GM12878 (cell line): ENCODE measurements at regions not wholly inside any gene's neighbourhood (a gene's known extent, or its start where the extent isn't known, plus 50 kb on each side); places are given as distances from the start of the nearest gene placed in this dataset.

Source experiments
- EP300 ChIP-seq, 2 experiments: fragments of 150-350 bp in 1 of 2; IDR thresholded peaks; 2 replicates each; pipeline ENCODE4 v1.6.1; 2011 to 2012; ENCODE audit warnings: low read depth in 2 of 2, low read length in 2 of 2, borderline replicate concordance in 1 of 2, improper control_type of control experiment in 1 of 2, inconsistent platforms in 1 of 2; ENCODE audit not compliant: control insufficient read depth in 1 of 2
- HDAC2 ChIP-seq: fragments of 200-600 bp; sonication (generic); IDR thresholded peaks from 2 replicates; pipeline ENCODE4 v1.6.1; 2017
- RFX5 ChIP-seq: IDR thresholded peaks from 2 replicates; pipeline ENCODE4 v1.6.1; 2011; ENCODE audit warnings: low read depth, low read length, improper control_type of control experiment
- ZNF24 ChIP-seq: fragments of 450-650 bp; IDR thresholded peaks from 2 replicates; pipeline ENCODE4 v1.6.1; 2017; ENCODE audit warnings: antibody characterized with exemption, mild to moderate bottlenecking
- TF ChIP-seq, protein P1 (sequence below): IDR thresholded peaks from 2 replicates; pipeline ENCODE4 v1.6.1; 2011; ENCODE audit warnings: low read depth, mild to moderate bottlenecking, low read length, moderate library complexity, borderline replicate concordance; ENCODE audit errors: extremely low read depth
- TF ChIP-seq, protein P2 (sequence below): fragments of 450-650 bp; conservative IDR thresholded peaks from 2 replicates; pipeline ENCODE4 v1.6.1; 2017; ENCODE audit warnings: mild to moderate bottlenecking, moderate library complexity
- TF ChIP-seq, protein P3 (sequence below): IDR thresholded peaks from 2 replicates; pipeline ENCODE4 v1.6.1; 2012; ENCODE audit warnings: improper control_type of control experiment, low read depth, low read length; ENCODE audit not compliant: insufficient replicate concordance
- TF ChIP-seq, protein P4 (sequence below): IDR thresholded peaks from 2 replicates; pipeline ENCODE4 v1.6.1; 2012; ENCODE audit warnings: low read length, inconsistent platforms

DNA sequence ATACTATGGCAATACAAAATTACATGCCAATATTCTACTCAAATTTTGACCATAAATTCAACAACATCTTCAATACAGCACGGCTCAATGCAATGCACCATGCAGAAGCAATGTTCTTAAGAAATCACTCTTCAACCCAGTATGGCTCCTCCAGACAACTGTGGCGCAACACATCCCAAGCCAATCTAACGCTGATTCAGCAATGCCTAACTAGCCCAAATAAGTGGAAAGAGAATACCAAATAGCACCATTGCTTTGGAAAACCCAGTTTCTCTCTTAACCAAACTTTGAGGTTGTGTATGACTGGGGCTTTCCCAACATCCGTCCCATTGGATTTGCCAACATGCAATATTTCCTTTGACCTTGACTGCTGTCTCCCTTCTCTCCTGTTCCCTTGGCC, 211.1 kb upstream of the TBX3 start (continued):
- TF ChIP-seq, protein P1, sequence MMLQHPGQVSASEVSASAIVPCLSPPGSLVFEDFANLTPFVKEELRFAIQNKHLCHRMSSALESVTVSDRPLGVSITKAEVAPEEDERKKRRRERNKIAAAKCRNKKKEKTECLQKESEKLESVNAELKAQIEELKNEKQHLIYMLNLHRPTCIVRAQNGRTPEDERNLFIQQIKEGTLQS = no peak
- TF ChIP-seq EP300 (IDR thresholded peaks at IDR 0.05; ENCODE audit: borderline replicate concordance in 1 of 2, control insufficient read depth in 1 of 2, low read depth in 2 of 2, low read length in 2 of 2) = no peak
- TF ChIP-seq, protein P2, sequence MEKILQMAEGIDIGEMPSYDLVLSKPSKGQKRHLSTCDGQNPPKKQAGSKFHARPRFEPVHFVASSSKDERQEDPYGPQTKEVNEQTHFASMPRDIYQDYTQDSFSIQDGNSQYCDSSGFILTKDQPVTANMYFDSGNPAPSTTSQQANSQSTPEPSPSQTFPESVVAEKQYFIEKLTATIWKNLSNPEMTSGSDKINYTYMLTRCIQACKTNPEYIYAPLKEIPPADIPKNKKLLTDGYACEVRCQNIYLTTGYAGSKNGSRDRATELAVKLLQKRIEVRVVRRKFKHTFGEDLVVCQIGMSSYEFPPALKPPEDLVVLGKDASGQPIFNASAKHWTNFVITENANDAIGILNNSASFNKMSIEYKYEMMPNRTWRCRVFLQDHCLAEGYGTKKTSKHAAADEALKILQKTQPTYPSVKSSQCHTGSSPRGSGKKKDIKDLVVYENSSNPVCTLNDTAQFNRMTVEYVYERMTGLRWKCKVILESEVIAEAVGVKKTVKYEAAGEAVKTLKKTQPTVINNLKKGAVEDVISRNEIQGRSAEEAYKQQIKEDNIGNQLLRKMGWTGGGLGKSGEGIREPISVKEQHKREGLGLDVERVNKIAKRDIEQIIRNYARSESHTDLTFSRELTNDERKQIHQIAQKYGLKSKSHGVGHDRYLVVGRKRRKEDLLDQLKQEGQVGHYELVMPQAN = no peak
- TF ChIP-seq, protein P3, sequence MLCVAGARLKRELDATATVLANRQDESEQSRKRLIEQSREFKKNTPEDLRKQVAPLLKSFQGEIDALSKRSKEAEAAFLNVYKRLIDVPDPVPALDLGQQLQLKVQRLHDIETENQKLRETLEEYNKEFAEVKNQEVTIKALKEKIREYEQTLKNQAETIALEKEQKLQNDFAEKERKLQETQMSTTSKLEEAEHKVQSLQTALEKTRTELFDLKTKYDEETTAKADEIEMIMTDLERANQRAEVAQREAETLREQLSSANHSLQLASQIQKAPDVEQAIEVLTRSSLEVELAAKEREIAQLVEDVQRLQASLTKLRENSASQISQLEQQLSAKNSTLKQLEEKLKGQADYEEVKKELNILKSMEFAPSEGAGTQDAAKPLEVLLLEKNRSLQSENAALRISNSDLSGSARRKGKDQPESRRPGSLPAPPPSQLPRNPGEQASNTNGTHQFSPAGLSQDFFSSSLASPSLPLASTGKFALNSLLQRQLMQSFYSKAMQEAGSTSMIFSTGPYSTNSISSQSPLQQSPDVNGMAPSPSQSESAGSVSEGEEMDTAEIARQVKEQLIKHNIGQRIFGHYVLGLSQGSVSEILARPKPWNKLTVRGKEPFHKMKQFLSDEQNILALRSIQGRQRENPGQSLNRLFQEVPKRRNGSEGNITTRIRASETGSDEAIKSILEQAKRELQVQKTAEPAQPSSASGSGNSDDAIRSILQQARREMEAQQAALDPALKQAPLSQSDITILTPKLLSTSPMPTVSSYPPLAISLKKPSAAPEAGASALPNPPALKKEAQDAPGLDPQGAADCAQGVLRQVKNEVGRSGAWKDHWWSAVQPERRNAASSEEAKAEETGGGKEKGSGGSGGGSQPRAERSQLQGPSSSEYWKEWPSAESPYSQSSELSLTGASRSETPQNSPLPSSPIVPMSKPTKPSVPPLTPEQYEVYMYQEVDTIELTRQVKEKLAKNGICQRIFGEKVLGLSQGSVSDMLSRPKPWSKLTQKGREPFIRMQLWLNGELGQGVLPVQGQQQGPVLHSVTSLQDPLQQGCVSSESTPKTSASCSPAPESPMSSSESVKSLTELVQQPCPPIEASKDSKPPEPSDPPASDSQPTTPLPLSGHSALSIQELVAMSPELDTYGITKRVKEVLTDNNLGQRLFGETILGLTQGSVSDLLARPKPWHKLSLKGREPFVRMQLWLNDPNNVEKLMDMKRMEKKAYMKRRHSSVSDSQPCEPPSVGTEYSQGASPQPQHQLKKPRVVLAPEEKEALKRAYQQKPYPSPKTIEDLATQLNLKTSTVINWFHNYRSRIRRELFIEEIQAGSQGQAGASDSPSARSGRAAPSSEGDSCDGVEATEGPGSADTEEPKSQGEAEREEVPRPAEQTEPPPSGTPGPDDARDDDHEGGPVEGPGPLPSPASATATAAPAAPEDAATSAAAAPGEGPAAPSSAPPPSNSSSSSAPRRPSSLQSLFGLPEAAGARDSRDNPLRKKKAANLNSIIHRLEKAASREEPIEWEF = no peak
- TF ChIP-seq, protein P4, sequence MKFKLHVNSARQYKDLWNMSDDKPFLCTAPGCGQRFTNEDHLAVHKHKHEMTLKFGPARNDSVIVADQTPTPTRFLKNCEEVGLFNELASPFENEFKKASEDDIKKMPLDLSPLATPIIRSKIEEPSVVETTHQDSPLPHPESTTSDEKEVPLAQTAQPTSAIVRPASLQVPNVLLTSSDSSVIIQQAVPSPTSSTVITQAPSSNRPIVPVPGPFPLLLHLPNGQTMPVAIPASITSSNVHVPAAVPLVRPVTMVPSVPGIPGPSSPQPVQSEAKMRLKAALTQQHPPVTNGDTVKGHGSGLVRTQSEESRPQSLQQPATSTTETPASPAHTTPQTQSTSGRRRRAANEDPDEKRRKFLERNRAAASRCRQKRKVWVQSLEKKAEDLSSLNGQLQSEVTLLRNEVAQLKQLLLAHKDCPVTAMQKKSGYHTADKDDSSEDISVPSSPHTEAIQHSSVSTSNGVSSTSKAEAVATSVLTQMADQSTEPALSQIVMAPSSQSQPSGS = no peak
- TF ChIP-seq RFX5 = no peak
- TF ChIP-seq ZNF24 = no peak
- TF ChIP-seq HDAC2 = no peak
- TF ChIP-seq, all 136 proteins: peak for 0
